WERI-Rb-1 (cell line): ENCODE measurements at regions not wholly inside any gene's neighbourhood (a gene's known extent, or its start where the extent isn't known, plus 50 kb on each side); places are given as distances from the start of the nearest gene placed in this dataset.

Experiments
- DNase-seq: peaks from one replicate; pipeline ENCODE4 v3.0.0-alpha.2; 2020
- H3K27ac ChIP-seq: fragments of 250-450 bp; sonication (Bioruptor Pico); 2 replicates; pipeline ENCODE4 v1.5.1; 2020; ENCODE audit warnings: mild to moderate bottlenecking, moderate library complexity
- H3K27me3 ChIP-seq: fragments of 250-450 bp; sonication (Bioruptor Pico); 2 replicates; pipeline ENCODE4 v1.5.1; 2021; ENCODE audit warnings: mild to moderate bottlenecking, low read depth, moderate library complexity; ENCODE audit not compliant: insufficient read depth, severe bottlenecking
- H3K36me3 ChIP-seq: fragments of 250-450 bp; sonication (Bioruptor Pico); 2 replicates; pipeline ENCODE4 v1.5.1; 2020; ENCODE audit warnings: mild to moderate bottlenecking, moderate library complexity
- H3K4me3 ChIP-seq: 2 replicates; pipeline ENCODE4 v1.5.1; 2011; ENCODE audit warnings: low read depth, mild to moderate bottlenecking, control low read depth, low read length
- H3K9me3 ChIP-seq: fragments of 250-450 bp; sonication (Bioruptor Pico); 2 replicates; pipeline ENCODE4 v1.5.1; 2021; ENCODE audit warnings: mild to moderate bottlenecking, moderate library complexity; ENCODE audit not compliant: severe bottlenecking
- TF ChIP-seq, protein P1 (sequence below): IDR thresholded peaks from 2 replicates; pipeline ENCODE4 v1.5.1; 2011; ENCODE audit warnings: low read depth, mild to moderate bottlenecking, control low read depth, inconsistent platforms, low read length

DNA sequence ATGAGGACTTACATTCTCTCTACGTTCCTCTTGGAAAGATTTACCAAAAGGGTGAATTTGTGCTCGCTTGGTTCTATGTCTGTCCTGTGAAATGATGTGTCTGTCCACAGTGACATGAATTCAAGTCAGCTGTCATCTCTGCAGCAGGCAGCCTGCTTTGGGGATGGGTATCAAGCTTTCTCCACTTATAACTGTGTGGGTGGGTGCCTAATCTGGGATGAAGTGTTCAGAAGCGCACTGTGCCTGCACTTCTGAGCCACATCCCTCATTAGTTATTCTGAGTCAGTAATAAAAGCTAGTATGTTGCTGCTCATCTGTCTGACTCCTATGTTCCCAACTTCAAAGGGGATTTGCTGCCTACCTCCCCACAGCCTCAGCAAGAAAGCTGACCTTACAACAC, 86.1 kb upstream of the TUBA3C start:
- Histone ChIP-seq H3K36me3 (no peaks in the 10 kb centered on the region), H3K9me3 (no peaks in the 10 kb centered on the region), H3K4me3 (no peak overlapping the region), H3K27ac (no peak overlapping the region), H3K27me3 (peaks cover 87% of the 10 kb centered on the region)
- DNase-seq, result no peak
- TF ChIP-seq, protein P1, sequence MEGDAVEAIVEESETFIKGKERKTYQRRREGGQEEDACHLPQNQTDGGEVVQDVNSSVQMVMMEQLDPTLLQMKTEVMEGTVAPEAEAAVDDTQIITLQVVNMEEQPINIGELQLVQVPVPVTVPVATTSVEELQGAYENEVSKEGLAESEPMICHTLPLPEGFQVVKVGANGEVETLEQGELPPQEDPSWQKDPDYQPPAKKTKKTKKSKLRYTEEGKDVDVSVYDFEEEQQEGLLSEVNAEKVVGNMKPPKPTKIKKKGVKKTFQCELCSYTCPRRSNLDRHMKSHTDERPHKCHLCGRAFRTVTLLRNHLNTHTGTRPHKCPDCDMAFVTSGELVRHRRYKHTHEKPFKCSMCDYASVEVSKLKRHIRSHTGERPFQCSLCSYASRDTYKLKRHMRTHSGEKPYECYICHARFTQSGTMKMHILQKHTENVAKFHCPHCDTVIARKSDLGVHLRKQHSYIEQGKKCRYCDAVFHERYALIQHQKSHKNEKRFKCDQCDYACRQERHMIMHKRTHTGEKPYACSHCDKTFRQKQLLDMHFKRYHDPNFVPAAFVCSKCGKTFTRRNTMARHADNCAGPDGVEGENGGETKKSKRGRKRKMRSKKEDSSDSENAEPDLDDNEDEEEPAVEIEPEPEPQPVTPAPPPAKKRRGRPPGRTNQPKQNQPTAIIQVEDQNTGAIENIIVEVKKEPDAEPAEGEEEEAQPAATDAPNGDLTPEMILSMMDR, result no peak

GRCh38 chr13:19266979-19267378, 85.4 kb upstream of the TUBA3C start:
- no peak overlapping the region for H3K27ac ChIP-seq
- H3K4me3 ChIP-seq, result no peak overlapping the region
- H3K36me3 ChIP-seq, result no peaks in the 10 kb centered on the region
- no peaks in the 10 kb centered on the region for H3K9me3 ChIP-seq
- DNase-seq, result no peak
- TF ChIP-seq, protein P1, result no peak
- peaks cover 86% of the 10 kb centered on the region for H3K27me3 ChIP-seq

DNA sequence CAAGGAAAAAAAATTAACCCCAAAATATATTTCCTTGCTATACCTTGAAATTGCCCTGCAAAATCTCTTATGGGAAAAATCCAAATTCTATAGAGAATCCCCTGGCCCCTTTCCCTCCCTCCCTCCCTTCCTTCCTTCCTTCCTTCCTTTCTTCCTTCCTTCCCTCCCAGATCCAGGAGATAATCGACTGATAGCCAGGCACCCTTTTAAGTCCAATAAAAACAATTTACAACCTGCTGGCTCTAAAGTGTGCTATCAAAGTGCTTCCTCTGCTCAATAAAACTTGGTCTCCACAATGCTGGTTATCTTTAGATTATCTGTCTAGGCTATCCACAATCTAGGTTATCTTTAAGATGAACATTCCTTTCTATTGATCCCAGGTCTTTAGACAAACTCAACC, 83.1 kb upstream of the TUBA3C start:
- Histone ChIP-seq H3K27ac (no peak overlapping the region), H3K27me3 (peaks cover 82% of the 10 kb centered on the region), H3K4me3 (no peak overlapping the region), H3K36me3 (no peaks in the 10 kb centered on the region), H3K9me3 (no peaks in the 10 kb centered on the region)
- TF ChIP-seq, protein P1, result no peak
- no peak for DNase-seq

- peaks cover 26% of the 10 kb centered on the region for H3K27me3 ChIP-seq
- TF ChIP-seq, protein P1, result no peak
- H3K36me3 ChIP-seq, result no peaks in the 10 kb centered on the region
- peaks cover 10% of the 10 kb centered on the region for H3K9me3 ChIP-seq
- no peak overlapping the region for H3K4me3 ChIP-seq
- no peak overlapping the region for H3K27ac ChIP-seq
- DNase-seq, result no peak
Measured at GRCh38 chr13:19252381-19252780, 70.8 kb upstream of the TUBA3C start.

DNA sequence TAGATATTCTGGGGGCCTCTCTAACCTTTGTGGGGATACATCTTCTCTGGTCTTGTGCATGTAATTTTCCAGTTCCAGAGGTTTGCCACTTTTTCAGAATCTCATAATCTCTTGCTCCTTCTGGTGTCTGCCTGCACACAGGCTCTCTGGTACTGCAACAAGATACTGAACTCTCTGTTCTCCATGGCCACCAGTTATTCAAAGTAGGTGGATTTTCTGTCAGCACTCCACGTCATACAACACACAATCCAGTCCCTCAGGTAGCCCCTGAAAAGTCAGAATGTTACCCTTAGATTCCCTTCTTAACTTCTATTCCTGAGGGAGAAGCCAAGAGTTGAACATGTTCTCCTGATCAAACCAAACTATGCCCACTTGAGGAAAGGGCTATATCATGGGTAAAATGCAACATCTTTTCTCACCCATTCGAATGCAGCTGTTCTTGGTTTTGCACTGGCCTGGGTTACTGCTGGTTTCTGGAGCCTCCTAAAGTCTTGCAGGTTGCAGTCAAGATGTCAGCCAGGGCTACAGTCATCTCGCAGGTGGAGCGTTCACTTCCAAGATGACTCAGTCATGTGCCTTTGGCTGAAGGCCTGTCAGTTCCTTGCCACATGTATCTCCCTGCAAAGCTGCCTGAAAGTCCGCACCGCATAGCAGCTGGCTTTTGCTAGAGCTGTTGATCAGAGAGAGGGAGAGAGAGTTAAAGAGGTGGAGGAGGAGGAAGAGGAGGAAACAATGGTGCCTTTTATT, 57.7 kb upstream of the TUBA3C start:
- Histone ChIP-seq H3K27ac (no peak overlapping the region), H3K4me3 (no peak overlapping the region), H3K9me3 (no peaks in the 10 kb centered on the region), H3K36me3 (no peaks in the 10 kb centered on the region), H3K27me3 (peaks cover 58% of the 10 kb centered on the region)
- DNase-seq, result no peak
- TF ChIP-seq, protein P1, result no peak
